ENCODE measurements at regions not wholly inside any gene's neighbourhood (a gene's known extent, or its start where the extent isn't known, plus 50 kb on each side); places are given as distances from the start of the nearest gene placed in this dataset.

DNA sequence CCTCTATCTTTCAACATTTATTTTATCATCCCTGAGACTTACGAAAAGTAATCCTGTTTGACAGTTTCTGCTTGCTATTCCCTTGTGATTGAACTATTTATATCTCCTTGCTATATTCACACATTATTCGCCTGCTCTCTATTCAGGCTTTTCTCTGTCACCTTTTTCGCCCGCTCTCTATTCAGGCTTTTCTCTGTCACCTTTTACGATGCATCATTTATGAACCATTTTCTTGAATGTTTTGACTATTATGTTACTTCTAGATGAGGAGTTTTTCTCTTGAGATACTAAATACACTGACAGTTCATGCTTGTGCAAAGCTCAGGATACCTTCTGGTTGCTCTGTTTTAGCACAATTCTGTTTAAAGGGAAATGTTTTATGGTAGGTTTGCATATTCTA, 143.3 kb upstream of the VSTM2A start:
- TF ChIP-seq, protein P1, sequence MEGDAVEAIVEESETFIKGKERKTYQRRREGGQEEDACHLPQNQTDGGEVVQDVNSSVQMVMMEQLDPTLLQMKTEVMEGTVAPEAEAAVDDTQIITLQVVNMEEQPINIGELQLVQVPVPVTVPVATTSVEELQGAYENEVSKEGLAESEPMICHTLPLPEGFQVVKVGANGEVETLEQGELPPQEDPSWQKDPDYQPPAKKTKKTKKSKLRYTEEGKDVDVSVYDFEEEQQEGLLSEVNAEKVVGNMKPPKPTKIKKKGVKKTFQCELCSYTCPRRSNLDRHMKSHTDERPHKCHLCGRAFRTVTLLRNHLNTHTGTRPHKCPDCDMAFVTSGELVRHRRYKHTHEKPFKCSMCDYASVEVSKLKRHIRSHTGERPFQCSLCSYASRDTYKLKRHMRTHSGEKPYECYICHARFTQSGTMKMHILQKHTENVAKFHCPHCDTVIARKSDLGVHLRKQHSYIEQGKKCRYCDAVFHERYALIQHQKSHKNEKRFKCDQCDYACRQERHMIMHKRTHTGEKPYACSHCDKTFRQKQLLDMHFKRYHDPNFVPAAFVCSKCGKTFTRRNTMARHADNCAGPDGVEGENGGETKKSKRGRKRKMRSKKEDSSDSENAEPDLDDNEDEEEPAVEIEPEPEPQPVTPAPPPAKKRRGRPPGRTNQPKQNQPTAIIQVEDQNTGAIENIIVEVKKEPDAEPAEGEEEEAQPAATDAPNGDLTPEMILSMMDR (IDR thresholded peaks at IDR 0.05): no peak
- TF ChIP-seq POLR2A (IDR thresholded peaks at IDR 0.05): no peak

Data from body of pancreas (tissue), 4 donors.